OCI-LY3 (cell line): ENCODE measurements at regions not wholly inside any gene's neighbourhood (a gene's known extent, or its start where the extent isn't known, plus 50 kb on each side); places are given as distances from the start of the nearest gene placed in this dataset.

Experiments used
- H2AFZ ChIP-seq: fragments of 200-600, 300-600 bp; shearing (Covaris generic); 2 replicates; pipeline ENCODE4 v1.6.0; 2014; ENCODE audit warnings: antibody characterized with exemption, low read depth, low read length
- H3K27ac ChIP-seq: fragments of 200-600, 300-600 bp; sonication (generic); 2 replicates; pipeline ENCODE4 v1.5.1; 2014; ENCODE audit warnings: mild to moderate bottlenecking, low read length, moderate library complexity, mixed read lengths
- H3K27me3 ChIP-seq: fragments of 200-600, 300-600 bp; sonication (generic); 2 replicates; pipeline ENCODE4 v1.6.1; 2014; ENCODE audit warnings: low read depth, low read length, mixed read lengths
- H3K36me3 ChIP-seq: fragments of 200-600, 300-600 bp; sonication (generic); replicated peaks from 2 replicates; pipeline ENCODE3; 2014; ENCODE audit warnings: low read depth, low read length, mixed read lengths
- H3K4me1 ChIP-seq: fragments of 300-600, 200-600 bp; sonication (generic); 2 replicates; pipeline ENCODE4 v1.6.1; 2014; ENCODE audit warnings: low read length, mixed read lengths
- H3K4me2 ChIP-seq: fragments of 200-600, 300-600 bp; sonication (generic); 2 replicates; pipeline ENCODE4 v1.6.1; 2014; ENCODE audit warnings: low read length, mixed read lengths
- H3K4me3 ChIP-seq: fragments of 300-600, 200-600 bp; sonication (generic); 2 replicates; pipeline ENCODE4 v1.5.1; 2014; ENCODE audit warnings: antibody characterized with exemption, mild to moderate bottlenecking, low read length, moderate library complexity
- H3K79me2 ChIP-seq: fragments of 300-600, 200-600 bp; shearing (Covaris generic); 2 replicates; pipeline ENCODE4 v1.6.1; 2014; ENCODE audit warnings: mild to moderate bottlenecking, low read length, mixed read lengths
- H3K9ac ChIP-seq: fragments of 300-600, 200-600 bp; shearing (Covaris generic); 2 replicates; pipeline ENCODE4 v1.6.0; 2014; ENCODE audit warnings: mild to moderate bottlenecking, low read length, moderate library complexity
- H3K9me3 ChIP-seq: fragments of 200-600, 300-600 bp; shearing (Covaris generic); 2 replicates; pipeline ENCODE4 v1.6.1; 2014; ENCODE audit warnings: low read length, mixed read lengths; ENCODE audit not compliant: insufficient read depth
- H4K20me1 ChIP-seq: fragments of 200-600, 300-600 bp; sonication (generic); 2 replicates; pipeline ENCODE4 v1.6.1; 2016; ENCODE audit warnings: low read length, mixed read lengths; ENCODE audit not compliant: insufficient read depth
- CTCF ChIP-seq: fragments of 200-600, 300-600 bp; sonication (generic); IDR thresholded peaks from 2 replicates; pipeline ENCODE4 v1.5.1; 2014; ENCODE audit warnings: antibody characterized with exemption, low read length, low read depth
- EZH2phosphoT487 ChIP-seq: fragments of 200-600 bp; shearing (Covaris generic); IDR thresholded peaks from 2 replicates; pipeline ENCODE4 v1.6.1; 2018; ENCODE audit warnings: antibody characterized with exemption, mixed run types, low read depth

GRCh38 chr4:23993373-23993772, 103.5 kb upstream of the PPARGC1A start:
- Histone ChIP-seq H3K79me2 (no peaks in the 10 kb centered on the region), H3K4me1 (peaks cover 34% of the 10 kb centered on the region), H3K4me3 (no peak overlapping the region), H3K4me2 (peak overlapping the region; percentile 37), H2AFZ (no peak overlapping the region), H3K27me3 (no peaks in the 10 kb centered on the region), H3K27ac (no peak overlapping the region), H3K9ac (no peak overlapping the region), H3K36me3 (no peaks in the 10 kb centered on the region), H3K9me3 (no peaks in the 10 kb centered on the region), H4K20me1 (no peaks in the 10 kb centered on the region)
- TF ChIP-seq CTCF, result no peak
- no peak for TF ChIP-seq EZH2phosphoT487

GRCh38 chr4:23991444-23991843, 101.6 kb upstream of the PPARGC1A start:
- H3K79me2 ChIP-seq, result no peaks in the 10 kb centered on the region
- H3K27me3 ChIP-seq, result no peaks in the 10 kb centered on the region
- no peak overlapping the region for H3K9ac ChIP-seq
- H2AFZ ChIP-seq, result no peak overlapping the region
- no peaks in the 10 kb centered on the region for H3K9me3 ChIP-seq
- no peaks in the 10 kb centered on the region for H3K36me3 ChIP-seq
- TF ChIP-seq EZH2phosphoT487, result no peak
- no peak for TF ChIP-seq CTCF
- no peaks in the 10 kb centered on the region for H4K20me1 ChIP-seq
- peaks cover 34% of the 10 kb centered on the region for H3K4me1 ChIP-seq
- peak overlapping the region; percentile 25 for H3K4me2 ChIP-seq
- H3K4me3 ChIP-seq, result no peak overlapping the region
- peak overlapping the region; percentile 40; the same call in 1 of the 2 replicates for H3K27ac ChIP-seq

GRCh38 chr4:23986270-23986669, 96.4 kb upstream of the PPARGC1A start:
- Histone ChIP-seq H3K27me3 (no peaks in the 10 kb centered on the region), H2AFZ (no peak overlapping the region), H3K27ac (no peak overlapping the region), H3K4me2 (no peak overlapping the region), H3K9me3 (no peaks in the 10 kb centered on the region), H3K4me1 (peaks cover 5% of the 10 kb centered on the region), H4K20me1 (no peaks in the 10 kb centered on the region), H3K9ac (no peak overlapping the region), H3K36me3 (no peaks in the 10 kb centered on the region), H3K4me3 (no peak overlapping the region), H3K79me2 (no peaks in the 10 kb centered on the region)
- TF ChIP-seq CTCF (no peak), EZH2phosphoT487 (no peak)

GRCh38 chr4:23981328-23981727, 91.5 kb upstream of the PPARGC1A start:
- Histone ChIP-seq H3K79me2 (no peaks in the 10 kb centered on the region), H3K9ac (no peak overlapping the region), H3K27me3 (peaks cover 3% of the 10 kb centered on the region; the same call in 1 of the 2 replicates), H3K4me1 (no peaks in the 10 kb centered on the region), H3K27ac (no peak overlapping the region), H3K4me2 (no peak overlapping the region), H3K9me3 (no peaks in the 10 kb centered on the region), H4K20me1 (no peaks in the 10 kb centered on the region), H3K4me3 (no peak overlapping the region), H3K36me3 (no peaks in the 10 kb centered on the region), H2AFZ (no peak overlapping the region)
- no peak for TF ChIP-seq CTCF
- TF ChIP-seq EZH2phosphoT487, result no peak
